ENCODE measurements at regions not wholly inside any gene's neighbourhood (a gene's known extent, or its start where the extent isn't known, plus 50 kb on each side); places are given as distances from the start of the nearest gene placed in this dataset.
"Not testable (repeated sequence)": the region's sequence is repeated elsewhere in the genome, so short reads cannot be mapped to it uniquely, and the experiment has no call there.

DNA sequence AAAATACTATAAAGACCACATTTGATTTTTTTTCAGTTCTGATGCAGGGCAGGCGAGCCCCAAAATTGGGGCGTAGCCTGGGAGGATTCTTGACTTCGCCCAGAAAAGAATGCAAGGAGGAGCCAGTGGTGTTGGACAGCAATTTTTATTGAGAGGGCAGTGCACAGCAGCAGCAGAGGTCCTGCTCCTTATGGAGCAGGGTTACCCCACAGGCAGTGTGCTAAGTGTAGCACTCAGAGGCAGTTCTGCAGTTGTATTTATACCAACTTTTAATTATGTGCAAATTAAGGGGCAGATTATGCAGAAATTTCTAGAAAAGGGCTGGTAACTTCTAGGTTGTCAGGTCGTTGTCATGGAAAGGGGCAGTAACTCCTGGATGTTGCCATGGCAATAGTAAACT lies 69.9 kb downstream of the GASK1B start:
- Histone ChIP-seq H3K4me3 (no peak overlapping the region), H3K27me3 (ENCODE audit: insufficient read depth in 3 of 3, low read length in 2 of 3) (no peaks in the 10 kb centered on the region), H3K4me1 (no peaks in the 10 kb centered on the region), H3K27ac (no peak overlapping the region), H3K9me3 (no peaks in the 10 kb centered on the region), H3K36me3 (ENCODE audit: insufficient read depth in 1 of 2, low read depth in 1 of 2) (no peaks in the 10 kb centered on the region)
- no peak for ATAC-seq
- intact Hi-C loops (cut with DNase I), result no loop called here
- DNase-seq, result no peak
- 66 to 75% (median 67%) methylated on average over 4 of the region's 4 CpGs for WGBS, 3 donors
- TF ChIP-seq CTCF (IDR thresholded peaks at IDR 0.05), result no peak

DNA sequence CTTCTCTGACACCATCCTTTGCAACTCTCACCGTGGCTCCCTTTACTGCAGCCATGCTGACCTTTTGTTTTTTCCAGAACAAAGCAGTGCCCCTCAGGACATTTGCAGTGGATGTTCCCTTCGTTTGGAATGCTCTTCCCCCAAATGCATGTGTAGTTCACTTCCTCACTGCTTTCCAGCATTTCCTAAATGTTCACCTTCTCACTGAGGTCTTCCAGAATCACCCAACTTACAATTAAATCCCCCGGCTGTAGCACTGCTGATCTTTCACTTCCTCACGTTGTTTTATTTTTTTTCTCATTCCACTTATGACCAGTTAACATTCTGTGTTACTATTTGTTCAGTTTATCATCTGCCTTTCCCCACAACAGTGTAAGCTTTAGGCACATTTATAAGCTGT lies 73.1 kb downstream of the GASK1B start:
- no peak for TF ChIP-seq CTCF (IDR thresholded peaks at IDR 0.05)
- Histone ChIP-seq H3K4me1 (no peaks in the 10 kb centered on the region), H3K9me3 (no peaks in the 10 kb centered on the region), H3K27me3 (ENCODE audit: insufficient read depth in 3 of 3, low read length in 2 of 3) (no peaks in the 10 kb centered on the region), H3K27ac (no peak overlapping the region), H3K4me3 (no peak overlapping the region), H3K36me3 (ENCODE audit: insufficient read depth in 1 of 2, low read depth in 1 of 2) (no peaks in the 10 kb centered on the region)
- 43 to 49% (median 46%) methylated on average over 4 of the region's 4 CpGs for whole genome bisulfite sequencing, 3 donors
- no peak for ATAC-seq
- no peak for DNase-seq
- intact Hi-C loops (cut with DNase I), result no loop called here

- intact Hi-C loops (cut with DNase I), result no loop called here
- 95 to 100% (median 98%) methylated on average over 1 of the region's 1 CpG for whole genome bisulfite sequencing, 3 donors
- no peak for ATAC-seq
Measured at GRCh38 chr4:158098802-158099201, 74.0 kb downstream of the GASK1B start.

GRCh38 chr4:158094413-158095134 lies 78.3 kb downstream of the GASK1B start:
- WGBS, 3 donors, result 96 to 100% (median 97%) methylated on average over 1 of the region's 1 CpG
- ATAC-seq (no peak), DNase-seq (peak in 1 of 2 donors; percentile 14)
- Histone ChIP-seq H3K36me3 (ENCODE audit: insufficient read depth in 1 of 2, low read depth in 1 of 2) (no peaks in the 10 kb centered on the region), H3K4me1 (no peaks in the 10 kb centered on the region), H3K27ac (no peak overlapping the region), H3K27me3 (ENCODE audit: insufficient read depth in 3 of 3, low read length in 2 of 3) (no peaks in the 10 kb centered on the region), H3K4me3 (no peak overlapping the region), H3K9me3 (no peaks in the 10 kb centered on the region)
- TF ChIP-seq CTCF (IDR thresholded peaks at IDR 0.05), result no peak
- intact Hi-C loops (cut with DNase I), result no loop called here

More at GRCh38 chr4:158098802-158099201, 74.0 kb downstream of the GASK1B start:
- no peaks in the 10 kb centered on the region for H3K4me1 ChIP-seq
- no peak for TF ChIP-seq CTCF (IDR thresholded peaks at IDR 0.05)
- H3K27me3 ChIP-seq (ENCODE audit: insufficient read depth in 3 of 3, low read length in 2 of 3), result no peaks in the 10 kb centered on the region
- H3K27ac ChIP-seq, result no peak overlapping the region
- no peak for DNase-seq
- no peak overlapping the region for H3K4me3 ChIP-seq
- no peaks in the 10 kb centered on the region for H3K36me3 ChIP-seq (ENCODE audit: insufficient read depth in 1 of 2, low read depth in 1 of 2)
- H3K9me3 ChIP-seq, result no peaks in the 10 kb centered on the region

GRCh38 chr4:158090323-158090722 lies 82.5 kb downstream of the GASK1B start:
- Histone ChIP-seq H3K4me1 (no peaks in the 10 kb centered on the region), H3K4me3 (peak overlapping the region; percentile 18), H3K36me3 (ENCODE audit: insufficient read depth in 1 of 2, low read depth in 1 of 2) (no peaks in the 10 kb centered on the region), H3K27ac (no peak overlapping the region), H3K27me3 (ENCODE audit: insufficient read depth in 3 of 3, low read length in 2 of 3) (no peaks in the 10 kb centered on the region), H3K9me3 (no peaks in the 10 kb centered on the region)
- ATAC-seq, result no peak
- TF ChIP-seq CTCF (IDR thresholded peaks at IDR 0.05), result no peak
- no peak for DNase-seq
- intact Hi-C loops (cut with DNase I), result no loop called here

DNA sequence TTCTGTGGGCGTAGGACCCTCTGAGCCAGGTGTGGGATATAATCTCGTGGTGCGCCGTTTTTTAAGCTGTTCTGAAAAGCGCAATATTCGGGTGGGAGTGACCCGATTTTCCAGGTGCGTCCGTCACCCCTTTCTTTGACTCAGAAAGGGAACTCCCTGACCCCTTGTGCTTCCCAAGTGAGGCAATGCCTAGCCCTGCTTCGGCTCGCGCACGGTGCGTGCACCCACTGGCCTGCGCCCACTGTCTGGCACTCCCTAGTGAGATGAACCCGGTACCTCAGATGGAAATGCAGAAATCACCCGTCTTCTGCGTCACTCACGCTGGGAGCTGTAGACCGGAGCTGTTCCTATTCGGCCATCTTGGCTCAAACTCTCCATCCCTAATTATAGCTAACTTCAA lies 82.9 kb downstream of the GASK1B start:
- intact Hi-C loops (cut with DNase I); ATAC-seq; H3K4me1 ChIP-seq; H3K27me3 ChIP-seq (ENCODE audit: insufficient read depth in 3 of 3, low read length in 2 of 3); H3K36me3 ChIP-seq (ENCODE audit: insufficient read depth in 1 of 2, low read depth in 1 of 2); H3K27ac ChIP-seq; DNase-seq; H3K9me3 ChIP-seq: not testable (repeated sequence)
- WGBS, 3 donors, result 65 to 88% (median 67%) methylated on average over 18 to 21 of the region's 21 CpGs
- peak overlapping the region; percentile 18 for H3K4me3 ChIP-seq

All from psoas muscle (tissue), 7 donors.